WTC11 (cell line): ENCODE measurements at regions not wholly inside any gene's neighbourhood (a gene's known extent, or its start where the extent isn't known, plus 50 kb on each side); places are given as distances from the start of the nearest gene placed in this dataset.

Experiments
- ATF1 ChIP-seq: sonication (generic); formaldehyde crosslinking; IDR thresholded peaks from 2 replicates; pipeline ENCODE4 v1.8.1; 2023; ENCODE audit warnings: mild to moderate bottlenecking, moderate library complexity, missing genetic modification reagents
- ATF3 ChIP-seq: sonication (generic); formaldehyde crosslinking; conservative IDR thresholded peaks from 2 replicates; pipeline ENCODE4 v1.8.1; 2022; ENCODE audit warnings: mild to moderate bottlenecking, missing genetic modification reagents
- CTCF ChIP-seq: fragments of 200-600 bp; IDR thresholded peaks from 2 replicates; pipeline ENCODE4 v1.8.0; 2022; ENCODE audit warnings: antibody characterized with exemption
- MAX ChIP-seq: sonication (generic); formaldehyde crosslinking; IDR thresholded peaks from 2 replicates; pipeline ENCODE4 v1.8.0; 2022; ENCODE audit warnings: mild to moderate bottlenecking, missing genetic modification reagents
- MYBL2 ChIP-seq: sonication (generic); formaldehyde crosslinking; IDR thresholded peaks from 2 replicates; pipeline ENCODE4 v1.8.1; 2023; ENCODE audit warnings: mild to moderate bottlenecking, moderate library complexity, missing genetic modification reagents
- NFYB ChIP-seq: sonication (generic); formaldehyde crosslinking; conservative IDR thresholded peaks from 2 replicates; pipeline ENCODE4 v1.8.0; 2022; ENCODE audit warnings: low read depth, missing genetic modification reagents
- NR2C2 ChIP-seq: sonication (generic); formaldehyde crosslinking; IDR thresholded peaks from 2 replicates; pipeline ENCODE4 v1.8.0; 2022; ENCODE audit warnings: mild to moderate bottlenecking, missing genetic modification reagents
- PRDM15 ChIP-seq: sonication (generic); formaldehyde crosslinking; IDR thresholded peaks from 2 replicates; pipeline ENCODE4 v1.8.0; 2022; ENCODE audit warnings: missing genetic modification reagents
- TP53 ChIP-seq: sonication (generic); formaldehyde crosslinking; IDR thresholded peaks from 2 replicates; pipeline ENCODE4 v1.8.1; 2023; ENCODE audit warnings: mild to moderate bottlenecking, missing genetic modification reagents
- USF2 ChIP-seq: sonication (generic); formaldehyde crosslinking; IDR thresholded peaks from 2 replicates; pipeline ENCODE4 v1.8.1; 2023; ENCODE audit warnings: mild to moderate bottlenecking, missing genetic modification reagents, moderate library complexity
- ZNF512 ChIP-seq: sonication (generic); formaldehyde crosslinking; IDR thresholded peaks from 2 replicates; pipeline ENCODE4 v1.8.1; 2022; ENCODE audit warnings: missing genetic modification reagents, borderline replicate concordance
- ZSCAN18 ChIP-seq: fragments of 250-450 bp; sonication (Bioruptor Pico); IDR thresholded peaks from 2 replicates; pipeline ENCODE4 v2.1.2; 2022; ENCODE audit warnings: mild to moderate bottlenecking, moderate library complexity
- TF ChIP-seq, protein P1 (sequence below): sonication (generic); formaldehyde crosslinking; IDR thresholded peaks from 2 replicates; pipeline ENCODE4 v1.8.1; 2022; ENCODE audit warnings: low read depth, missing genetic modification reagents, borderline replicate concordance

DNA sequence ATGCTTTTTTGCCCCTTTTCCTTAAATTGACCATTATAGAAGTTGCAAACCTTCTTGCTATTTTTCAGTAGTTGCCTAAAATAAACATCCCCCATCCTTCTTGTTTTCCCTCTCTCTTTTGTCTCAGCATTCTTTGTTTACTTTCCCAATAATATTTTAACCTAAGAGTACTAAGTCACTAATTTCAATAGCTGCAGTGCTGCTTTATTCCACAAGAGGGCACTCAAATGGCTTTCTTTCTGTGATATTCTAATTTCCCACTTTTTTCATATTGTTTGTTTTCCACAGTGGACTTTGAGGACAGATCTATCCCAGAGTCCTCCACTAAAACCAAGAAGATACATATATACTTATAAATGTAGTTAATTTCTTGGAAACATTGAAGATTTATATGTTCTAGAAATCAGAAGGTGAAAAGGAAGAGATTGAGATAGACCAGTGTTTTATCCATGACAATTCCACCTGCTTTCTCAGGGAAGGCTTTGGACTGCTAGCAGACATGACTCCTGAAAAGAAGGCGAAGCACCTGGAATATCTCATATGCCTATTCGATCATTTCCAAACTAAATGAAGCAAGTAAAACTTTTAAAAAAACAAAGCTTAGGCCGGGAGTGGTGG, 104.8 kb upstream of the GRIK1 start:
- no peak for TF ChIP-seq MAX
- peak; percentile 39; the same call in 1 of the 2 replicates for TF ChIP-seq CTCF
- no peak for TF ChIP-seq TP53
- TF ChIP-seq USF2 (CRISPR knock-in tag): no peak
- TF ChIP-seq ATF3 (CRISPR knock-in tag): no peak
- TF ChIP-seq PRDM15 (CRISPR knock-in tag): no peak
- no peak for TF ChIP-seq MYBL2 (CRISPR knock-in tag)
- no peak for TF ChIP-seq NFYB (CRISPR knock-in tag)
- no peak for TF ChIP-seq NR2C2 (CRISPR knock-in tag)
- TF ChIP-seq ZNF512 (CRISPR knock-in tag): no peak
- TF ChIP-seq ZSCAN18 (CRISPR knock-in tag): no peak
- TF ChIP-seq ATF1 (CRISPR knock-in tag): no peak
- TF ChIP-seq, protein P1, sequence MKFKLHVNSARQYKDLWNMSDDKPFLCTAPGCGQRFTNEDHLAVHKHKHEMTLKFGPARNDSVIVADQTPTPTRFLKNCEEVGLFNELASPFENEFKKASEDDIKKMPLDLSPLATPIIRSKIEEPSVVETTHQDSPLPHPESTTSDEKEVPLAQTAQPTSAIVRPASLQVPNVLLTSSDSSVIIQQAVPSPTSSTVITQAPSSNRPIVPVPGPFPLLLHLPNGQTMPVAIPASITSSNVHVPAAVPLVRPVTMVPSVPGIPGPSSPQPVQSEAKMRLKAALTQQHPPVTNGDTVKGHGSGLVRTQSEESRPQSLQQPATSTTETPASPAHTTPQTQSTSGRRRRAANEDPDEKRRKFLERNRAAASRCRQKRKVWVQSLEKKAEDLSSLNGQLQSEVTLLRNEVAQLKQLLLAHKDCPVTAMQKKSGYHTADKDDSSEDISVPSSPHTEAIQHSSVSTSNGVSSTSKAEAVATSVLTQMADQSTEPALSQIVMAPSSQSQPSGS (CRISPR knock-in tag): no peak
